Stimulated activated CD8-positive, alpha-beta memory T cell treated with anti-CD3 and anti-CD28 coated beads, Interleukin-2, amount 100 ng/mL, for 48 hours (primary cell): ENCODE measurements at regions not wholly inside any gene's neighbourhood (a gene's known extent, or its start where the extent isn't known, plus 50 kb on each side); places are given as distances from the start of the nearest gene placed in this dataset.
"Not testable (repeated sequence)": the region's sequence is repeated elsewhere in the genome, so short reads cannot be mapped to it uniquely, and the experiment has no call there.

ENCODE experiments used
- DNase-seq, 2 donors: peaks; one replicate each; pipeline ENCODE4 v3.0.0-alpha.2; 2020; ENCODE audit warnings: low read depth in 2 of 2

GRCh38 chr4:169934794-169935429 lies 91.3 kb downstream of the MFAP3L start:
- no peak for DNase-seq

DNA sequence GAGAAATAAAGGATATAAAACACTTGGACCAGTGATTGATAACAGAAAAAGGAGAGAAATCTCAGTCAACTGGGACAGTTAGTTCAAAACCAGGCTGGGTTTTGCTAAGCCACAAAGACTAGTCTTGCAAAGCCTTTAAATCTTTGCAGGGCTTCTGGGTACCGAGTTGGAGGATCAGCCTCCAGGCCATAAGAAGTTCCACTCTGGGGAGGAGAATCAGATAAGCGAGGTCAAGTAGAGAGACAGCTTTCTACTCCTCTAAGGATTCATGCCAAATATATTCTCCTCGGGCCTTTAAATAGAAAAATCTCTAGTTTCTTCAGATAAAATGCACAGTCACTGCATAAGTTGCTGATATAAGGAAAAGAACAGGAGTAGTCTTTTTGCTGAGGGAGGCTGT lies 92.7 kb downstream of the MFAP3L start:
- DNase-seq: no peak

DNA sequence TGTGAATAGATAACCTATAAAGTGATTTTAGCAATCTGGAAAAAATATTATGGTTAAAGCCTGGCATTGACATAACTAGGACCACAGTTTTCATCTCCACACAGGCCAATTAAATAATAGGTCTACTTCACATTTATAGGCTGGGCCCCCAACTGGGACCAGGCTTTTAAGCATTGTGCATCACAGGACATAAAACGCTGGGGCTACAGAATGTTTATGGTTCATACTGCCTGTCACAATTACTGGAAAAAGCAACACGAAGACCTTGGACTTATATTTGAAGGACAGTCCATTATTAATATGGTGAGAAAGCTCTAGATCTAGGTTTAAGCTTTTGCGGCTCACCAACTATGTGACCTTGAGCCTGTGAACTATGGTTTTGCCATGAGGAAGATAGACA lies 94.2 kb downstream of the MFAP3L start:
- DNase-seq: no peak

GRCh38 chr4:169930755-169931154 lies 95.4 kb downstream of the MFAP3L start:
- DNase-seq: not testable (repeated sequence)

GRCh38 chr4:169927280-169927679 lies 98.9 kb downstream of the MFAP3L start:
- no peak for DNase-seq

- DNase-seq: no peak
Observed at GRCh38 chr4:169925678-169926077, 100.5 kb downstream of the MFAP3L start.

DNA sequence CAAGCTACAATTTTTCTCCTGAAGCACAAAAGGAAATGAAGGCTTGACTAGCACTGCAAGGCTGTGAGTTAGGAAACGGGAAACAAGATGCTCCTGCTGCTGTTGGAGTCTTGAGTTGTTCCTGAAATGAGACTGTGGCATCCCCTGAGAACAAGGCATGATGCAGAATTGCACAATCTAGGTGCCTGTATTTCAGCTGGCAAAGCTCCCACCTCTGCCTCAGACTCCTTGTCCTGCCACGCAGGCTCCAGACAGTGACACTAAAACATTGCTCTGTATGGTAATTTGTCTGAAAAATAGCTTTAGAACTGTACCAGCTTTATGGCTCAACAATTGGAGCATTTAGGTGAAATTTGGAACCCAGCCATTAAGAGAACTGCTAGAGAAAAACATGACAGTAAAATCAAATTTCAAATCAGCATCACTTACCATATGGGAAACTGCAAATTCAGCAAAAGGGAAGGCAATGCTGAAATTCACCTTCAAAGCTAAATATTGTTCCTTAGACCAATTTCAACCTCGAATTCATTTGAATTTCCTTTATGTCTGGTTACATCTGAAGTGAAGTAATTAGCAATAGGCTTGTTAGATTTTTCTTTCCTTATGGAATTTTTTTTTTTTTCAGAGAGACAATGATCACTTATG lies 103.4 kb downstream of the MFAP3L start:
- no peak for DNase-seq

- no peak for DNase-seq
Observed at GRCh38 chr4:169921732-169922131, 104.5 kb downstream of the MFAP3L start.

- DNase-seq: no peak
Observed at GRCh38 chr4:169921237-169921636, 105.0 kb downstream of the MFAP3L start.

- DNase-seq: not testable (repeated sequence)
Observed at GRCh38 chr4:169919194-169920124, 106.7 kb downstream of the MFAP3L start.

GRCh38 chr4:169915545-169915944 lies 110.7 kb downstream of the MFAP3L start:
- no peak for DNase-seq

GRCh38 chr4:169914866-169915265 lies 111.3 kb downstream of the MFAP3L start:
- DNase-seq: no peak

- DNase-seq: no peak
Observed at GRCh38 chr4:169912996-169913395, 113.2 kb downstream of the MFAP3L start.

DNA sequence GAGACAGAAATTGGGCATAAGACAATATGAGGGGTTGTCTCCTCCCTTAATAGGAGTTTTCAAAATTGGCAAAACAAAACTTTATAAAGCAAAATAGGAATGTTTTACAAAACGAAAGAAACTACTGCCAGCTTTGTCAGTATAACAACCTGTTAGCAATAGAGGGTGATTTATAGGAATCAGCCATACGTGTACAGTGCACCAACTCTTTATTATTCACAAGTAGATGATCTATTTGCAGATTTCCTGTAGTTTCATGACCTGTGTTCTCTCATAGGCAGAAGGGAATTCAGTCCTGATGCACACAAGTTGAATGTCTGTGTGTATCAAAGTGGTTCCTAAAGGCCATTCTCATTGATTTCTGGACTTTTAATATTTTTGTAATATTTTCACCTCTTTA lies 116.3 kb downstream of the MFAP3L start:
- DNase-seq: no peak

DNA sequence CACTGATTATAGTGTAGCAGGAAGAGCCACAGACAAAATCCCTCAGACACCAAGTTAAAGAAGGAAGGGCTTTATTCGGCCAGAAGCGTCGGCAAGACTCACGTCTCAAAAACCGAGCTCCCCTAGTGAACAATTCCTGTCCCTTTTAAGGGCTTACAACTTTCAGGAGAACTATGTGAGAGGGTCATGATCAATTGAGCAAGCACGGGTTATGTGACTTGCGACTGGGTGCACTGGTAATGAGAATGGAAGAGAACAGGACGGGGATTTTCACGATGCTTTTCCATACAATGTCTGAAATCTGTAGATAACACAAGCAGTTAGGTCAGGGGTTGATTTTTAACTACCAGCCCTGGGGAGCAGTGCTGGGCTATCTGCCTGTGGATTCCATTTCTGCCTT lies 116.7 kb downstream of the MFAP3L start:
- no peak for DNase-seq

DNA sequence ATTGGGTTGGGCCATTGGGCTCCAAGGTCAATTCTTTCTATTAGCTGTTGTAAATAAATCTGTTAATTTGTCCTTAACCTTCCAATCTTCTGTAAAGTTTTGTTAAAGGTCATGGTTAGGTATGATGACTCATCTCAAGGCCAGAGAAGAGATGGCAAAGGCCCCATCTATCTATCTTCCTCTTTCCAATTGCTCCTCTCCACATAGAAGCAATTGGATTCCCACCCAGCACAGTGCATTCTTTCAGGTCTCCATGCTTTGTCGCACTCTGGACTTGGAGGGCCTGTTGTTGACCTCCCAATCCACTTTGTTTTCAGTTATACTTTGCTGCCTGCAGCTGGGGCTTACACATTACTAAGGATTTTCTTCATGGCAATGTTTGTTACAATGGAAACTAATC lies 118.5 kb downstream of the MFAP3L start:
- no peak for DNase-seq

DNA sequence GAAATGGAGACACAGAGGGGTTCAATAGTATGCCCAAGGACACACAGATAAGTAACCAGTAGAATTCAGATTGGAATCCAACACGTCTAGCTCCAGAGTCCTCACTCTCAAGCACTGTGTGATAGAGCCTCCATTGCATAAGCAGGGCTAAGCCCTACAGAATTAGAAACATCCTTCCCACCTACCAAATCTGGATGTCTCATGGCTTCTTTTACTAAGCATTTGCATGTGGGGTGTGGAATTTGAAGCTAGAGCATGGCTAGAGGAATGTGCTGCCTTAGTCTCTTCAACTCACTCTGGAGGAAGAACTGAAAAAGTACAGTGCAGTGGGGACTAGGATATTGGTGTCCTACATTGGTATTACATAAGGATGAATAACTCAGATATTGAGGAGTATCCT lies 119.4 kb downstream of the MFAP3L start:
- DNase-seq: no peak

DNA sequence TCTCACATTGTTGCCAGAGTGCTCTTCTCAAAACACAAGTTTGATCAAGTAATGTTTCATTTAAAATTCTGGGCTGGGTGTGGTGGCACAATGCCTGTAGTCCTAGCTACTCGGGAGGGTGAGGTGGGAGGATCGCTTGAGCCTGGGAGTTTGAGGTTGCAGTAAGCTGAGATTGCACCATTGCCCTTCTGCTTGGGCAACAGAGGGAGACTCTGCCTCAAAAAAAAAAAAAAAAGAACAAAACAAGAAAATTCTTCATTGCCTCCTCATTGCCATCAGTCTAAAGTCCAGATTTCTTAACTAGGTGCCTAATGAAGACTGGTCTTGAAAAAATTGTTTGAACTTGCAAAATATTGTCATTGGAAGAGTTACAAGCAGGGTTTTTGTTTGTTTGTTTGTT lies 120.1 kb downstream of the MFAP3L start:
- DNase-seq: no peak

DNA sequence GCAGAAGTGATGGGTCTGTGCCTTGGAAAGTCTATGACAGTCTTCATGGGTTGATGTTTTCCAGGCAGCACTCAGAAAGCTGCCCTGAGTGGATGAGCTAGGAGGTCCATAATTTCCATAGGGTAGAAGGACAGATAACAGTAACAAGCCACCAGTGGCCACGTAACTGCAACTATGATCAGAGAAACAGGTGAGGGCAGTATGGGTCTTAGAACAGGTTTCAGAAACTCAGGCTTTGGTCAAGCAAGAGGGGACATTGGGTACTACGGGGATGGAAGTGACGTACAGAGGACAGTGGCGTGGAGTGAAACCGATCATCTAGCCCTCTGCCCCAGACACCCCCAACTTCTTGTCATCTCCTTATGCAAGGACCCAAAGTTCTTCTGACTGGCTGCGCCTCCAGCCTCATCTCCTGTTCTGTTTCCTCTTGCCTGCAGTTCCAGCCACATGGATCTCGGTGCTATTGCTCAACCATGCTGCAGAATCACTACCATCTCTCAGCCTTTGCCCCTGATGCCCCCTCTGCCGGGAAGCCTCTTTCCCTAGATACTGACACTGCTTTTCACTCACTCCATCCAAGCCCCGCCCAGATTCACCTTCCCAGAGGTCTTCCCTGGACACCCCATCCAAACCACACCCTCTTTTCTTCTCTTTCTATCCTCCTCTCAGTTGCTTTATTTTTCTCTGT lies 123.4 kb downstream of the MFAP3L start:
- DNase-seq: no peak

- no peak for DNase-seq
Observed at GRCh38 chr4:169900241-169900845, 125.9 kb downstream of the MFAP3L start.

- DNase-seq: no peak
Observed at GRCh38 chr4:169899295-169899694, 126.9 kb downstream of the MFAP3L start.

DNA sequence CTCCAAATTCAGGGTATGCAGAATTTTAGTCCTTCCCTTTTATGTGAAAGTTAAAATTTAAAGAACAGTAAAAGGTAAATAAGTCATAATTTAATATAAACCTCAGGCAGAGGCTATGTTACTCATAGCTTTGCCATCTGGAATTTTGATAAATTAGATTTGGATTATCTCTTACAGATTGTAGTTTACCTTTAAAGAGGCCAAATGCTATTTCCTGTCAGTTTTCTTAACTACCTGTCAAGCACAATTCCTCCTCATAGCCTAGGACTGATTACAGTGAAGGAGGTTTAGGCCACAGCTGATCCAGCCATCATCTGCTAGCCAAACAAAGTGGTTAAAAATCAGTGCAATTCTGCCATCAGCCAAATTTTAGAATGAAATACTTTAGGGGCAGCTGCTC lies 128.1 kb downstream of the MFAP3L start:
- no peak for DNase-seq
